GM19452 (cell line): ENCODE measurements at regions not wholly inside any gene's neighbourhood (a gene's known extent, or its start where the extent isn't known, plus 50 kb on each side); places are given as distances from the start of the nearest gene placed in this dataset.

Experiments
- ATAC-seq: cut with Tn5 transposase; IDR thresholded peaks from one replicate; pipeline ENCODE4 v1.9.1; 2021; ENCODE audit not compliant: unreplicated experiment

- no peak for ATAC-seq
Measured at GRCh38 chr6:50214937-50215336, 165.2 kb upstream of the DEFB112 start.

- no peak for ATAC-seq
Measured at GRCh38 chr6:50217841-50218240, 168.1 kb upstream of the DEFB112 start.

- no peak for ATAC-seq
Measured at GRCh38 chr6:50236164-50236563, 186.4 kb upstream of the DEFB112 start.

- ATAC-seq, result no peak
Measured at GRCh38 chr6:50239853-50240252, 190.1 kb upstream of the DEFB112 start.

GRCh38 chr6:50240986-50241385 is 191.3 kb upstream of the DEFB112 start:
- no peak for ATAC-seq

GRCh38 chr6:50249493-50249892 is 199.8 kb upstream of the DEFB112 start:
- ATAC-seq, result no peak

- no peak for ATAC-seq
Measured at GRCh38 chr6:50257322-50257721, 207.6 kb upstream of the DEFB112 start.

GRCh38 chr6:50259903-50260302 is 210.2 kb upstream of the DEFB112 start:
- ATAC-seq, result no peak

- ATAC-seq, result no peak
Measured at GRCh38 chr6:50264995-50265571, 215.4 kb upstream of the DEFB112 start.

GRCh38 chr6:50270415-50270814 is 220.7 kb upstream of the DEFB112 start:
- no peak for ATAC-seq

- no peak for ATAC-seq
Measured at GRCh38 chr6:50271266-50271665, 221.5 kb upstream of the DEFB112 start.

GRCh38 chr6:50271817-50272216 is 222.1 kb upstream of the DEFB112 start:
- ATAC-seq, result no peak

- ATAC-seq, result no peak
Measured at GRCh38 chr6:50272611-50273010, 222.9 kb upstream of the DEFB112 start.

GRCh38 chr6:50276771-50277261 is 227.1 kb upstream of the DEFB112 start:
- ATAC-seq, result no peak

GRCh38 chr6:50277774-50278173 is 228.0 kb upstream of the DEFB112 start:
- no peak for ATAC-seq

GRCh38 chr6:50278663-50279062 is 228.9 kb upstream of the DEFB112 start:
- ATAC-seq, result no peak

GRCh38 chr6:50285735-50286134 is 236.0 kb upstream of the DEFB112 start:
- ATAC-seq, result no peak

- no peak for ATAC-seq
Measured at GRCh38 chr6:50288241-50288640, 238.5 kb upstream of the DEFB112 start.

GRCh38 chr6:50288881-50289280 is 239.2 kb upstream of the DEFB112 start:
- ATAC-seq, result no peak

- ATAC-seq, result no peak
Measured at GRCh38 chr6:50289366-50289765, 239.6 kb upstream of the DEFB112 start.

- no peak for ATAC-seq
Measured at GRCh38 chr6:50301307-50301706, 251.6 kb upstream of the DEFB112 start.

- ATAC-seq, result no peak
Measured at GRCh38 chr6:50305660-50306059, 255.9 kb upstream of the DEFB112 start.

GRCh38 chr6:50318536-50318935 is 268.8 kb upstream of the DEFB112 start:
- no peak for ATAC-seq
